ENCODE measurements at regions not wholly inside any gene's neighbourhood (a gene's known extent, or its start where the extent isn't known, plus 50 kb on each side); places are given as distances from the start of the nearest gene placed in this dataset.

- Histone ChIP-seq H3K9me3 (ENCODE audit: control insufficient read depth in 4 of 4, low read length in 3 of 4) (no peaks in the 10 kb centered on the region), H3K9ac (ENCODE audit: low read depth in 1 of 2, low read length in 2 of 2) (no peak overlapping the region), H3K36me3 (ENCODE audit: control insufficient read depth in 4 of 4, insufficient read depth in 3 of 4, low read depth in 1 of 4, low read length in 3 of 4) (no peaks in the 10 kb centered on the region), H3K4me1 (ENCODE audit: control insufficient read depth in 4 of 4, insufficient read depth in 4 of 4, low read length in 3 of 4) (no peaks in the 10 kb centered on the region), H3K27me3 (ENCODE audit: control insufficient read depth in 4 of 4, insufficient read depth in 4 of 4, low read length in 3 of 4) (no peaks in the 10 kb centered on the region), H3K4me3 (ENCODE audit: low read depth in 1 of 3, low read length in 3 of 3) (no peak overlapping the region), H3K27ac (ENCODE audit: low read depth in 1 of 2, low read length in 2 of 2) (no peak overlapping the region)
- TF ChIP-seq HNF4G (IDR thresholded peaks at IDR 0.05) (no peak), GABPA (IDR thresholded peaks at IDR 0.05 in 1 of 2, conservative IDR thresholded peaks at IDR 0.05 in 1 of 2) (no peak), EGR1 (IDR thresholded peaks at IDR 0.05; ENCODE audit: low read depth in 2 of 2) (no peak), CTCF (IDR thresholded peaks at IDR 0.05; ENCODE audit: low read depth, low read length, missing input control) (no peak), RXRA (IDR thresholded peaks at IDR 0.05) (no peak), NR2F2 (IDR thresholded peaks at IDR 0.05) (no peak), TAF1 (conservative IDR thresholded peaks at IDR 0.05) (no peak), YY1 (IDR thresholded peaks at IDR 0.05) (no peak)
- 46% methylated on average over 1 of the region's 1 CpG for WGBS
- DNase-seq (ENCODE audit: low spot score): no peak
Measured at GRCh38 chr6:24053057-24053456, 73.0 kb upstream of the NRSN1 start.

GRCh38 chr6:24054388-24054787, 71.6 kb upstream of the NRSN1 start:
- H3K27me3 ChIP-seq (ENCODE audit: control insufficient read depth in 4 of 4, insufficient read depth in 4 of 4, low read length in 3 of 4): no peaks in the 10 kb centered on the region
- no peak overlapping the region for H3K9ac ChIP-seq (ENCODE audit: low read depth in 1 of 2, low read length in 2 of 2)
- H3K4me1 ChIP-seq (ENCODE audit: control insufficient read depth in 4 of 4, insufficient read depth in 4 of 4, low read length in 3 of 4): no peaks in the 10 kb centered on the region
- no peak for TF ChIP-seq NR2F2 (IDR thresholded peaks at IDR 0.05)
- no peak for TF ChIP-seq ZBTB33 (IDR thresholded peaks at IDR 0.05)
- H3K36me3 ChIP-seq (ENCODE audit: control insufficient read depth in 4 of 4, insufficient read depth in 3 of 4, low read depth in 1 of 4, low read length in 3 of 4): no peaks in the 10 kb centered on the region
- no peaks in the 10 kb centered on the region for H3K9me3 ChIP-seq (ENCODE audit: control insufficient read depth in 4 of 4, low read length in 3 of 4)
- 75% methylated on average over 3 of the region's 3 CpGs for WGBS
- no peak overlapping the region for H3K4me3 ChIP-seq (ENCODE audit: low read depth in 1 of 3, low read length in 3 of 3)
- DNase-seq (ENCODE audit: low spot score): no peak
- no peak overlapping the region for H3K27ac ChIP-seq (ENCODE audit: low read depth in 1 of 2, low read length in 2 of 2)

DNA sequence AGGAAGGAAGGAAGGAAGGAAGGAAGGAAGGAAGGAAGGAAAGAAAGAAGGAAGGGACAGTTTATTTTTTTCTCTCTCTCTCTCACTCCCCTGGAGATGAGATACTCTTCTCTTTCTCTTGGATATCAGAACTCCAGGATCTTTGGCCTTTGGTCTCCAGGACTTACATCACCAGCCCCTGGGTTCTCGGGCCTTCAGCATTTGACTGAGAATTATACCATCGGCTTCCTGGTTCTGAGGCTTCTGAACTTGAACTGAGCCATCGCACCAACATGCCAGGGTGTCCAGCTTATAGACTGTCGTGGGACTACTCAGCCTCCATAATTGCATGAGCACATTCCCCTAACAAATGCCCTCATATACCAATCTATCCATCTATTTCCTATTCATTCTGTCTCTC, 69.4 kb upstream of the NRSN1 start:
- WGBS: 74% methylated on average over 4 of the region's 4 CpGs
- H3K36me3 ChIP-seq (ENCODE audit: control insufficient read depth in 4 of 4, insufficient read depth in 3 of 4, low read depth in 1 of 4, low read length in 3 of 4): no peaks in the 10 kb centered on the region
- H3K4me1 ChIP-seq (ENCODE audit: control insufficient read depth in 4 of 4, insufficient read depth in 4 of 4, low read length in 3 of 4): no peaks in the 10 kb centered on the region
- no peak overlapping the region for H3K27ac ChIP-seq (ENCODE audit: low read depth in 1 of 2, low read length in 2 of 2)
- no peaks in the 10 kb centered on the region for H3K27me3 ChIP-seq (ENCODE audit: control insufficient read depth in 4 of 4, insufficient read depth in 4 of 4, low read length in 3 of 4)
- no peak for DNase-seq (ENCODE audit: low spot score)
- H3K9me3 ChIP-seq (ENCODE audit: control insufficient read depth in 4 of 4, low read length in 3 of 4): no peaks in the 10 kb centered on the region
- no peak overlapping the region for H3K4me3 ChIP-seq (ENCODE audit: low read depth in 1 of 3, low read length in 3 of 3)
- TF ChIP-seq, protein P1, sequence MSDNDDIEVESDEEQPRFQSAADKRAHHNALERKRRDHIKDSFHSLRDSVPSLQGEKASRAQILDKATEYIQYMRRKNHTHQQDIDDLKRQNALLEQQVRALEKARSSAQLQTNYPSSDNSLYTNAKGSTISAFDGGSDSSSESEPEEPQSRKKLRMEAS (IDR thresholded peaks at IDR 0.05): no peak
- TF ChIP-seq RAD21 (IDR thresholded peaks at IDR 0.05) (no peak), HNF4A (conservative IDR thresholded peaks at IDR 0.05) (no peak), SP1 (IDR thresholded peaks at IDR 0.05) (no peak), YY1 (IDR thresholded peaks at IDR 0.05) (no peak), ATF3 (IDR thresholded peaks at IDR 0.05) (no peak), CTCF (IDR thresholded peaks at IDR 0.05; ENCODE audit: low read depth, low read length, missing input control) (no peak), FOXA2 (IDR thresholded peaks at IDR 0.05) (no peak), RXRA (IDR thresholded peaks at IDR 0.05) (no peak), FOXA1 (IDR thresholded peaks at IDR 0.05) (no peak), EGR1 (IDR thresholded peaks at IDR 0.05; ENCODE audit: low read depth in 2 of 2) (no peak), TAF1 (conservative IDR thresholded peaks at IDR 0.05) (no peak)
- H3K9ac ChIP-seq (ENCODE audit: low read depth in 1 of 2, low read length in 2 of 2): no peak overlapping the region
